Hypothalamus (tissue), 51 donors: ENCODE measurements at regions not wholly inside any gene's neighbourhood (a gene's known extent, or its start where the extent isn't known, plus 50 kb on each side); places are given as distances from the start of the nearest gene placed in this dataset.
A peak's percentile ranks its signal among the peaks of the same experiment; 100 is the strongest.

Source experiments
- DNase-seq, 51 donors: peaks; one replicate each; lab custom pipeline; 2025; lab: John Stamatoyannopoulos, UW

GRCh38 chr9:107734256-107735013 lies 244.9 kb upstream of the KLF4 start:
- DNase-seq, result no peak

GRCh38 chr9:107733523-107733894 lies 243.9 kb upstream of the KLF4 start:
- peak in 24 of 51 donors; percentile 6 to 59 (median 26) for DNase-seq

GRCh38 chr9:107732781-107733522 lies 243.4 kb upstream of the KLF4 start:
- DNase-seq, result peak in 7 of 51 donors; percentile 13 to 63 (median 23)

- DNase-seq, result no peak
Measured at GRCh38 chr9:107731115-107731762, 241.7 kb upstream of the KLF4 start.

GRCh38 chr9:107730666-107731065 lies 241.1 kb upstream of the KLF4 start:
- DNase-seq, result no peak

- no peak for DNase-seq
Measured at GRCh38 chr9:107727086-107727780, 237.7 kb upstream of the KLF4 start.

- no peak for DNase-seq
Measured at GRCh38 chr9:107723015-107723414, 233.4 kb upstream of the KLF4 start.

- DNase-seq, result no peak
Measured at GRCh38 chr9:107721705-107722245, 232.2 kb upstream of the KLF4 start.

GRCh38 chr9:107720501-107720900 lies 230.9 kb upstream of the KLF4 start:
- no peak for DNase-seq

GRCh38 chr9:107717529-107718314 lies 228.2 kb upstream of the KLF4 start:
- no peak for DNase-seq

- DNase-seq, result no peak
Measured at GRCh38 chr9:107715740-107716139, 226.2 kb upstream of the KLF4 start.

GRCh38 chr9:107713470-107713869 lies 223.9 kb upstream of the KLF4 start:
- DNase-seq, result no peak

- DNase-seq, result no peak
Measured at GRCh38 chr9:107712390-107712789, 222.8 kb upstream of the KLF4 start.

GRCh38 chr9:107711542-107711941 lies 222.0 kb upstream of the KLF4 start:
- no peak for DNase-seq

GRCh38 chr9:107710953-107711352 lies 221.4 kb upstream of the KLF4 start:
- no peak for DNase-seq

GRCh38 chr9:107710546-107710945 lies 221.0 kb upstream of the KLF4 start:
- DNase-seq, result no peak

GRCh38 chr9:107708791-107709190 lies 219.2 kb upstream of the KLF4 start:
- no peak for DNase-seq

GRCh38 chr9:107707915-107708441 lies 218.4 kb upstream of the KLF4 start:
- no peak for DNase-seq

- DNase-seq, result no peak
Measured at GRCh38 chr9:107707428-107707837, 217.9 kb upstream of the KLF4 start.
